ENCODE measurements at regions not wholly inside any gene's neighbourhood (a gene's known extent, or its start where the extent isn't known, plus 50 kb on each side); places are given as distances from the start of the nearest gene placed in this dataset.

- TF ChIP-seq, protein P1, sequence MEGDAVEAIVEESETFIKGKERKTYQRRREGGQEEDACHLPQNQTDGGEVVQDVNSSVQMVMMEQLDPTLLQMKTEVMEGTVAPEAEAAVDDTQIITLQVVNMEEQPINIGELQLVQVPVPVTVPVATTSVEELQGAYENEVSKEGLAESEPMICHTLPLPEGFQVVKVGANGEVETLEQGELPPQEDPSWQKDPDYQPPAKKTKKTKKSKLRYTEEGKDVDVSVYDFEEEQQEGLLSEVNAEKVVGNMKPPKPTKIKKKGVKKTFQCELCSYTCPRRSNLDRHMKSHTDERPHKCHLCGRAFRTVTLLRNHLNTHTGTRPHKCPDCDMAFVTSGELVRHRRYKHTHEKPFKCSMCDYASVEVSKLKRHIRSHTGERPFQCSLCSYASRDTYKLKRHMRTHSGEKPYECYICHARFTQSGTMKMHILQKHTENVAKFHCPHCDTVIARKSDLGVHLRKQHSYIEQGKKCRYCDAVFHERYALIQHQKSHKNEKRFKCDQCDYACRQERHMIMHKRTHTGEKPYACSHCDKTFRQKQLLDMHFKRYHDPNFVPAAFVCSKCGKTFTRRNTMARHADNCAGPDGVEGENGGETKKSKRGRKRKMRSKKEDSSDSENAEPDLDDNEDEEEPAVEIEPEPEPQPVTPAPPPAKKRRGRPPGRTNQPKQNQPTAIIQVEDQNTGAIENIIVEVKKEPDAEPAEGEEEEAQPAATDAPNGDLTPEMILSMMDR (IDR thresholded peaks at IDR 0.05; ENCODE audit: low read length, missing control alignments), result no peak
- DNase-seq (ENCODE audit: low read depth), result no peak
- no peak overlapping the region for H3K4me3 ChIP-seq (replicated peaks; ENCODE audit: low read depth, low read length)
Observed at GRCh38 chr3:30285188-30286006, 321.0 kb upstream of the TGFBR2 start.

GRCh38 chr3:30286007-30286669 lies 320.3 kb upstream of the TGFBR2 start:
- DNase-seq (ENCODE audit: low read depth), result peak; percentile 99
- TF ChIP-seq, protein P1 (IDR thresholded peaks at IDR 0.05; ENCODE audit: low read length, missing control alignments), result no peak
- H3K4me3 ChIP-seq (replicated peaks; ENCODE audit: low read depth, low read length), result no peak overlapping the region

DNA sequence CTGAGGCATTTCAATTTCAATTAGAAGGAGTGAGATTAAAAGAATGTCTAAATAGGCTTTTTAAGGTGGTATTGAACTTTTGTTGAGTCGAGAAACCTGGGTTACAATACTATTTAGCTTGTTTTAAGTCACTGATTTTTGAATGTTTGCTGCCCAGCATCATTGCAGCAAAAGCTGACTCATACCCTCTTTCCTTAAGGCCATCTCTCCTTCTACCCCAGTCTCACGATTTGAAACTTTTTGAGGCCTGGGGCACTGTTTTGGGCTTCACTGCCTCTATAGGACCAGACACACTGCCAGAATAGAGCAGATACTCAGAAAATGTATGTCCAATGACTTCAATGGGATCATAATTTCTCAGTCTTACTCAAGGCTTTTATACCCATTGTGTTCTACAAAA lies 319.6 kb upstream of the TGFBR2 start:
- no peak overlapping the region for H3K4me3 ChIP-seq (replicated peaks; ENCODE audit: low read depth, low read length)
- TF ChIP-seq, protein P1 (IDR thresholded peaks at IDR 0.05; ENCODE audit: low read length, missing control alignments), result no peak
- DNase-seq (ENCODE audit: low read depth), result peak; percentile 55

GRCh38 chr3:30288830-30289229 lies 317.6 kb upstream of the TGFBR2 start:
- TF ChIP-seq, protein P1 (IDR thresholded peaks at IDR 0.05; ENCODE audit: low read length, missing control alignments), result no peak
- no peak overlapping the region for H3K4me3 ChIP-seq (replicated peaks; ENCODE audit: low read depth, low read length)
- DNase-seq (ENCODE audit: low read depth), result no peak

- peak; percentile 57 for DNase-seq (ENCODE audit: low read depth)
- TF ChIP-seq, protein P1 (IDR thresholded peaks at IDR 0.05; ENCODE audit: low read length, missing control alignments), result no peak
- no peak overlapping the region for H3K4me3 ChIP-seq (replicated peaks; ENCODE audit: low read depth, low read length)
Observed at GRCh38 chr3:30289324-30289723, 317.1 kb upstream of the TGFBR2 start.

DNA sequence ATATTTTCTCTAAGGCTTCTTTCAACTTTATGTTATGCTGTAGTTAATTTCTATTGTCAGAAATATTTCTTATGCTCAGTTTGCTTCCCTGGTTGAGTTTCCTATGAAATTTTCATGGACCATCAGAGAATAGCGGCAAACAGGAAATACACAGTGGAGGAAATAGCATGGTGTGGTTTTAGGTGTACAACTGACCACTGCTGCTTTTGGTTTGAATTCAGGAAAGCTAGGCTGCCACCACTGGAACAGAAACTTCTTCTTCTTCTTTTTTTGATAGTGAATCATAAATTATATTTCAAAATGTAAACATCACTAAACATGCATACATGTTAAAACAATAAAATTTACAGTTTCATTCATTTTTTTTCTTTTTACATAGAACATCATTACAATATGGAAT lies 316.6 kb upstream of the TGFBR2 start:
- no peak overlapping the region for H3K4me3 ChIP-seq (replicated peaks; ENCODE audit: low read depth, low read length)
- DNase-seq (ENCODE audit: low read depth), result no peak
- TF ChIP-seq, protein P1 (IDR thresholded peaks at IDR 0.05; ENCODE audit: low read length, missing control alignments), result no peak
